CD4-positive, alpha-beta T cell treated with Interleukin-1 beta for 1 hour (primary cell): ENCODE measurements at regions not wholly inside any gene's neighbourhood (a gene's known extent, or its start where the extent isn't known, plus 50 kb on each side); places are given as distances from the start of the nearest gene placed in this dataset.

Experiments
- DNase-seq, 2 donors: peaks; one replicate each; pipeline ENCODE4 v3.0.0-alpha.2; 2020 to 2022

GRCh38 chr2:64221935-64222334, 77.7 kb upstream of the PELI1 start:
- DNase-seq = no peak

- no peak for DNase-seq
Observed at GRCh38 chr2:64222351-64222750, 78.1 kb upstream of the PELI1 start.

- DNase-seq = no peak
Observed at GRCh38 chr2:64223055-64223454, 78.8 kb upstream of the PELI1 start.

- DNase-seq = no peak
Observed at GRCh38 chr2:64225491-64225890, 81.3 kb upstream of the PELI1 start.

- DNase-seq = no peak
Observed at GRCh38 chr2:64226611-64227010, 82.4 kb upstream of the PELI1 start.

- DNase-seq = no peak
Observed at GRCh38 chr2:64227603-64228125, 83.4 kb upstream of the PELI1 start.

GRCh38 chr2:64228126-64228678, 84.0 kb upstream of the PELI1 start:
- DNase-seq = peak; percentile 51 to 66

GRCh38 chr2:64228918-64229317, 84.7 kb upstream of the PELI1 start:
- DNase-seq = no peak

- DNase-seq = no peak
Observed at GRCh38 chr2:64230540-64230939, 86.3 kb upstream of the PELI1 start.

GRCh38 chr2:64232266-64232665, 88.0 kb upstream of the PELI1 start:
- no peak for DNase-seq

GRCh38 chr2:64233376-64233922, 89.2 kb upstream of the PELI1 start:
- no peak for DNase-seq

- DNase-seq = no peak
Observed at GRCh38 chr2:64234150-64234549, 89.9 kb upstream of the PELI1 start.

GRCh38 chr2:64234785-64235184, 90.6 kb upstream of the PELI1 start:
- DNase-seq = no peak

GRCh38 chr2:64237266-64237665, 93.0 kb upstream of the PELI1 start:
- no peak for DNase-seq

- no peak for DNase-seq
Observed at GRCh38 chr2:64238799-64239198, 94.6 kb upstream of the PELI1 start.

- DNase-seq = no peak
Observed at GRCh38 chr2:64243081-64244036, 99.1 kb upstream of the PELI1 start.

GRCh38 chr2:64244037-64244416, 99.8 kb upstream of the PELI1 start:
- no peak for DNase-seq

GRCh38 chr2:64245631-64246030, 101.4 kb upstream of the PELI1 start:
- DNase-seq = no peak

- no peak for DNase-seq
Observed at GRCh38 chr2:64246962-64247361, 102.7 kb upstream of the PELI1 start.

GRCh38 chr2:64249426-64249825, 105.2 kb upstream of the PELI1 start:
- DNase-seq = no peak

GRCh38 chr2:64250063-64250462, 105.8 kb upstream of the PELI1 start:
- DNase-seq = no peak

- DNase-seq = no peak
Observed at GRCh38 chr2:64250751-64251423, 106.7 kb upstream of the PELI1 start.

GRCh38 chr2:64251497-64252250, 107.5 kb upstream of the PELI1 start:
- no peak for DNase-seq
